ENCODE measurements at regions not wholly inside any gene's neighbourhood (a gene's known extent, or its start where the extent isn't known, plus 50 kb on each side); places are given as distances from the start of the nearest gene placed in this dataset.
"Not testable (repeated sequence)": the region's sequence is repeated elsewhere in the genome, so short reads cannot be mapped to it uniquely, and the experiment has no call there.

DNA sequence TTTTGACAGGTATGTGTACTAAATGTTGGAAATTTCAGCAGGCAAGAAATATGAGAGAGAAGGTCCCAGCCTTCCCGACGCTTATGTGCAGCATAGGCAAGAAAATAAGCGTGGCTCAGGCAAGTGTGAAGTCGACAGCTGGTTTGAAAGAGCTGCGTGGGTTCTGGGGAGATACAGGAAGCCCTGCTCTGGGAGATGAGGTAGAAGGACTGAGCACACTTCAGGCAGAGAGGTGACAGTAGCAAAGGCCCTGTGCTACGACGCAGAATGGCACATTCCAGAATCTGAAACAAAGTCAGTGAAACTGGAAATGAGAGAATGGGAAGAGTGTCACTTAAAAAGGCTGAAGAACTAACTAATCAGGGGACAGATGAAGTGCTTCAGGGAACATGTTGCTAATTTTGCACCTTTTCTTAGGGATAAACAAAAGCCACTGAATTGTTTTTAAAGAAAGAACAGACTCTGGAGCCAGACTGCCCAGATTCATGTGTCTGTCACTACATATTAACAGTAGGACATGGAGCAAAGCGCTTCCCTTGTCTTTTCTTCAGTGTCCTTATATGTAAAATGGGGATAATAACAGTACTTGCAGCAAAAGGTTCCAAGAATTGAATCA is 160.1 kb downstream of the SPRY2 start:
- DNase-seq (ENCODE audit: low read depth in 2 of 2) = no peak

DNA sequence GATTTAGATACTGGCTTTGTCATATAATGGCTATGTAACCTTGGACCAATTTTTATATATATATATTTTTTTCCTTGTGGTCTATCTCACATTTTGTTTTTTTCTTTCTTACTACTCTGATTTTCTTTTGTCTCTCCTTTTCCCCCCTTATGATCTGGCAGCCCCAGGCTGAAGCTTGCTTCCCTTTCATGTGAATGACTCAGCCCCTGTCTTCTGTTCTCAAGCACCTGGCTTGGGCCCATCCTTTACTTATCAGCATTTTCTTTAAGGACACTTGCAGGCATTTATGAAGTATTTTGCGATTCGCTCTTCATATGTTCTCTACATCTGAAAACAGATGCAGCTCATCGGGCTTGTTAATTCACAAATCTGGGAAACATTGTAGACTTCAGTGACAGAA is 163.6 kb downstream of the SPRY2 start:
- peak in 1 of 2 donors; percentile 2 for DNase-seq (ENCODE audit: low read depth in 2 of 2)

DNA sequence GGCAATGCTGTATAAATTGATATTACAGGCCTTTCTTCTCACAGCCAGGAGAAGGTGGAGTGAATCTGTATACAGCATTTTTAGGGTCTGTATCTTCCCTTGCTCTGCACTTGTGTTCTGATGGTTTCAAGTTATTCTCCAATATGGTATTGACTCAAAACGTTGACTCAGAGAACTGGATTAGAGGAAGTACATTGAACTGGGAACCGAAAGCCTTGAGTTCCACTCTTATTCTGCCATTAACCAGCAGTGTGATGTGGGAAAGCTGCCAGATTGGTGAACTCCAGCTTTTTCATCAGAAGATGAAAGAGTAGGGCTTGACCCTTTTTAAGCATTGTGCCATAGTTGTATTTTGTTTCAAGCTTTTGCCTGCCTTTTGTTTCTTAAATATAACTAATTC is 167.7 kb downstream of the SPRY2 start:
- DNase-seq (ENCODE audit: low read depth in 2 of 2) = no peak

DNA sequence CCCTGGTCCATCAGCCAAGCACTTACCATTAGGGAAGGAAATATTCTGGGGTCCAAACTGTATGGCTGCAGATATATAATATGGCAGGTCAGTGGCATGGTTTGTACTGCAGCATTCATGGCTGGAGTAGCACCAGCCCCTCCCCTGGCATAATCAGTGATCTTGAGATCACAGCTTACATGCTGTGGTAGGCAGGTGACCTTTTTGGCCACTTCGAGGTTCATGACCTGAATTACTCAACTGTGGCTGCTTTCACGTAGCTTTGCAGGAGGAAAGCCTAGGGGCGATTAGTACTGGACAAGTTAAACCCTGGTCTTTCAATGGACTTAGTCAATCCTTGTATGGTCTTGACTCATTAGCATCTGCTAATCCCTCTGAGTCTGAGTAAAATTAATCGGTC is 169.8 kb downstream of the SPRY2 start:
- DNase-seq (ENCODE audit: low read depth in 2 of 2) = no peak

DNA sequence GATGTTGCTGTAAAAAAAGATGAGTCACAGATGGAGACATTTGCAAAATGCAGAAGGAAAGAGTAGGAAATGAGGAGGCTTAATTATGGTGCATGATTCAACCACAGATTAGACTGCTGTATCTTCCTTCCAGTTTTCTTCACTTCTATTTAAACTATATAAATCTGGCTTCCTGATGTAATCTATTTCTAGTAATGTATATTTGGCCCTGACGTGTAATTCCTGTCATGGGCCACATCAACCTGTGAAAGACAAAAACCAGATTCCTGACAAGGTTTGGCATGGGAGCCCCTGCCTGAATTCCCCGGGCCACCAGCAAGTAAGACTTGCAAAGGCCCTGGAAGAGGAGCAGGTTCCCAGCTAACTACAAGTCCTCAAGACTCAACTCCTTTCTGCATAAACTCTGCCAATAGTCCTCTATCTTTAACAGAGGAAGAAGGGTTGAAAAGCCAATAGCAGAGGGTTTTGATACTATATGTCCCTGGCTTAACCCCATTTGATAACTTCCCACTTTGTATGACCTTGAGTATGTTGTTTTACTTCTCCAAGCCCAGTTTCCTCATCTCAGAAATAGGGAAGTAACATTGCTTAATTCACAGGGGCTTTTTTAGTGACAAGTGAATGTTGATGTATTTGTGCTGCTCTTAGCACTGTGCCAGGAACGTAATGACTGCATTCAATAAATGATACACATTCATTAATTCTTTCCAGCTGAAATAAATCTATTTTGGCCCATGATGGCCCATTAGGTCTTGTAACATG is 172.7 kb downstream of the SPRY2 start:
- no peak for DNase-seq (ENCODE audit: low read depth in 2 of 2)

DNA sequence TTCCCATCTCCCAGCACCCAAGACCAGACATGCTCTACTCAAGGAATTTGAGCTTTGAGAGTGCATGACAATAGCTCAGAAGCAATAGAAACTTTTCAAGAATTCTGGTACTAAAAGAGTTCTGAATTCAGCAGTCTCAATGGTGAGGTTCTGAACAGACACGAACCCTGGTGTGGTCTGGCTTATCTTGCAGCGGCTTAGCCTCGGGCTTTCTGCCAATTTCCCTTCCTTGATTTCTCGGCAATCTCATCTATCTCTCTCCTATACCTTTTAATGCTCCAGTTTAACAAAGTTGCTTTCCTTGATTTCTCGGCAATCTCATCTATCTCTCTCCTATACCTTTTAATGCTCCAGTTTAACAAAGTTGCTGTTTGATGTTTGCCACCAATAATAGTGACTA is 174.6 kb downstream of the SPRY2 start:
- DNase-seq (ENCODE audit: low read depth in 2 of 2) = no peak

DNA sequence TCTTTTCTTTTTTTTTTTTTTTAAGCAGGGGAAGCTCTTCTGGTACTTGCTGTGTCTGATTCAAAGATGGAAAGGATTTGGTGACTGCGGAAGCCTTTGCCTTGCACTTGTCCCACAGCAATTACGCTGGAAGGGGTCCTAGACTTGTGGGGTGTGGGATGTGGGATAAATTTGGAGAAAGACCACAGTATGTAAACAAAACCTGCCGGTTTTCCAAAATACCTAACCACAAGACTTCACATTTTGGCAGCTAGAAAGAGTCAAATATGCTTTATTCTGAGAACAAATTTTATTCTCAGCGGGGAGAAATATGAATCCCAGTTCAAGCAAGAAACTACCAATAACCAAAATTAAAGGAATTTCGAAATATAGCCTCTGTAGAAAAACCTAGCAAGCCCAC is 176.5 kb downstream of the SPRY2 start:
- DNase-seq (ENCODE audit: low read depth in 2 of 2) = no peak

DNA sequence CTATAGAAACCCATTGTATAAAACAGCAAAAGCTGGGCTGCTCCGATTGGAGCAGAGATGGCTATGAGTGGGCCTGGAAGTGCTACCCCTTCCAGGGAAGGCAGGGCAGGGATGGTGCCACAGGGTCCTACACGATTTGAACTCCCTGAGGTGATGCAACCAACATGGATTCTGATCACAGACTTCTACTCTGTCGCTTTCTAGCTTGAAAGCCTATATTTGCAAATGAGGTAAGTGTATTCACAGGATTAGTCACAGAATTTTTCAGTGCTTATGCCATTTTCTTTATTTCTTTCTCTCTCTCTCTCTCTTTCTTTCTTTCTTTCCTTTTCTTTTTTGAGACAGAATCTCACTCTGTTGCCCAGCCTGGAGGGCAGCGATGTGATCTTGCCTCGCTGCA is 179.0 kb downstream of the SPRY2 start:
- no peak for DNase-seq (ENCODE audit: low read depth in 2 of 2)

DNA sequence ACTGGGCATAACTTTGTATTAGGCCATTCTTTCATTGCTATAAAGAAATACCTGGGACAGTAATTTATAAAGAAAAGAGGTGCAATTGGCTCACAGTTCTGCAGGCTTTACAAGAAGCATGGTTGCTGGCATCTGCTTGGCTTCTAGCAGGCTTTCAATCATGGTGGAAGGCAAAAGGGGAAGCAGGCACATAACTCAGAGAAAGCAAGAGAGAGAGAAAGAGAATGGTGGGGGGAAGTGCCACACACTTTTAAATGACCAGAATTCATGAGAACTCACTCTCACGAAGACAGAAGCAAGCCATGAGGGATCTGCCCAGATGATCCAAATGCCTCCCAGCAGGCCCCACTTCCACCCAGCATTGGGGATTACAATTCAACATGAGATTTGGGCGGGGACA is 179.7 kb downstream of the SPRY2 start:
- no peak for DNase-seq (ENCODE audit: low read depth in 2 of 2)

DNA sequence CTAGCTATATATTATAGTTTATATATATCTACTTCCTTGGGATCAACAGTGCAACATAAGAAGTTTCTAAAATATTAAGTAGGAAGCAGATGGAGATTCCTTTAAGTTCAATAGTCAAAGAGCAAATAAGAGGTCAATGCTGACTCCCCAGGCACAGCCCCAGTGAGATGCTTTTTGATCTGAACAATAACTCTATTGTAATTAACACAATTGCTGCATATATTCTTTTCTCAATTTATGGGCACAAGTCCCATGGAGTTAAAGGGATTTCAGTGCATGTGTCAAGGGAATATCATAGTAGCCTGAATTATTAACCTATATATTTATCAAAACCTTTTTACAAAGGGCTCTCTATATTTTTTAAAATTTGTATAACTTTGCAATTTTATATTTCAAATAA is 180.8 kb downstream of the SPRY2 start:
- no peak for DNase-seq (ENCODE audit: low read depth in 2 of 2)

DNA sequence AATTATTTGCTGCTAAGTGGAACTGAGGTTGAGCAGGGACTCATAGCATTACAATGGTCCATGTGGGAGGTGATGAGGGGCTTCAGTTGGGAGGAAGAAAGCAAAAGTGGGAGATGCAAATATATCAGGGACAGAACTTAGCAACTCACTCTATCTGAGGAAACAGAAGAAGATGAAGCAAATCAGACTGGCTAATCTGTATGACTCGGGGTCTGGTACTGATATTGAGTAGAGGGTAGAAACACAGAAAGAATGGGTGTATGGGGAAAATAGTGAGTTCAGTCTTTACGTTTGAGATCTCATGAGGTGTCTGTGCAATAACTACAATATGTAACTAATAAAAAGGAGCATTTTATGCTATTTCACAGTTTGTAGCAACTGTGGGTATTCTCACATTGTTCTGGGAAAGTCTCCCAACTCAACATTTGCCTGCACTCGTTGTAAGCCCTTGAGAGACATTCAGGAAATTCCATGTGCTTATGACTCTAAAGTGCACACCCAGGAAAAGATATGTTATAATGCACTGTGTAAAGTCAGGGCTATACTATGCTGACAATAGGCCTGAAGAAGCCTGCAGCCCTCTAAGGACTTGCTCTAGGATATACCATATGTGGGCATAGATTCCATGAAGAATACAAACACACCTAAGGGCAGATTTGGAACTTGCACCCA is 183.5 kb downstream of the SPRY2 start:
- no peak for DNase-seq (ENCODE audit: low read depth in 2 of 2)

DNA sequence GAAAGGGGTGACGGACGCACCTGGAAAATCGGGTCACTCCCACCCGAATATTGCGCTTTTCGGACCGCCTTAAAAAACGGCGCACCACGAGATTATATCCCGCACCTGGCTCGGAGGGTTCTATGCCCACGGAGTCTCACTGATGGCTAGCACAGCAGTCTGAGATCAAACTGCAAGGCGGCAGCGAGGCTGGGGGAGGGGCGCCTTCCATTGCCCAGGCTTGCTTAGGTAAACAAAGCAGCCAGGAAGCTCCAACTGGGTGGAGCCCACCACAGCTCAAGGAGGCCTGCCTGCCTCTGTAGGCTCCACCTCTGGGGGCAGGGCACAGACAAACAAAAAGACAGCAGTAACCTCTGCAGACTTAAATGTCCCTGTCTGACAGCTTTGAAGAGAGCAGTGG is 188.8 kb downstream of the SPRY2 start:
- DNase-seq (ENCODE audit: low read depth in 2 of 2) = not testable (repeated sequence)

DNA sequence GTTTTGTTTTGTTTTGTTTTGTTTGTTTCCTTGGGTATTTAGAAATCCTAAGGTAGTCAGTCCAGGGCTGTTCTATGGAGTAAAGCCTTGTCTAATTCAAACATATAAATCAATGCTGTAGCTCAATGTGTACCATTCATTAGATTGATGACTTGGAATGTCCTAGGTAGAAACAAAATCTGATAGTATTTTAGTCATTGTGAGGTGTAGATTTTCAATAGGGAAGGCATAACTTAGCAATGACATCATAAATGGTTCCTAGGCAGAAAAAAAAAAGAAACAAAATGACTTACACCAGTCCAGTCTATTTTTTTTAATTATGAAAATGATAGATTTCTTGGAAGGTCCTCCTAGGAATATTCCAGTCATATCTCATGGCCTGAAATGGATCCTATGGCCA is 189.9 kb downstream of the SPRY2 start:
- no peak for DNase-seq (ENCODE audit: low read depth in 2 of 2)

DNA sequence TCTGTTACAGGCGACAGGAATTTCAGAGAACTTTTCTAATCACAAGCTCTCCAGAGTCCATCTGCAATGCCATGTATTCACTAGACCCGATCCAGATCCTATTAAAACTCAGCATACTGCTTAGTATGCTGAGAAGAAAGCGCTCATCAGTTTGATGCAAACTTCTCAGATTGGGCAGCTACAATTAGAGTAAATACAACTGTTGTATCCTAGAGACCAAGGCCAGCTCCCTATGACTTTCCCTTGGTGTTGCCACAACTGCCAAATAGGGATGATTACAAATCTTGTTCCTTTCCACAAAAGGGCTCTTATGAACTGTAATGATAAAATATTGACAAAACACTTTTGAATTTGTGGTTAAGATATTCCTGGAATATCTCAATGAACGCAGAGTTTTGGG is 191.2 kb downstream of the SPRY2 start:
- DNase-seq (ENCODE audit: low read depth in 2 of 2) = no peak

DNA sequence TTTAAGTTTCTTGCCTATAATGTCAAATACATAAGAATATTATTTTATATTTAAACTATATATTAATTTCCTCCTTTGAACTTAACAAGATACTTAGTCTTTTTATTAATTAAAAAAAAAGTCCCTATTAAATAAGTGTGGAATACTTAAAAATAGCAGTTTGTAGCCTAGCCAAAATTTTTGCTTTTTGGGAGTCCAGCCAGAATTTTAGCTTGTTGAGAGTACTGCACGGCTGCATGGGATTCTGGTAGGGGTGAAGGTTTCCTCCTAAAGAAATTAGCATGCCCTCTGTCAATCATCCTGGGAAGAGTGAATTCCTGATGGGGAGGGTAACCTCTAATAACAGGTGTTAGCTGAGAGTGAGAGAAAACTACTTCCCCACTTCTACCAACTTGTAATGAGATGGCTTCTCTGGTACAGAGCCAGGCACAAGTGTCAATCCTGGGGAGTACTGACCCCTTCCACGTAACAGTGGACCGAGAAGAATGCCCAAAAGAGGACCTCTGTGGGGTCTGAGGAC is 195.7 kb downstream of the SPRY2 start:
- no peak for DNase-seq (ENCODE audit: low read depth in 2 of 2)

DNA sequence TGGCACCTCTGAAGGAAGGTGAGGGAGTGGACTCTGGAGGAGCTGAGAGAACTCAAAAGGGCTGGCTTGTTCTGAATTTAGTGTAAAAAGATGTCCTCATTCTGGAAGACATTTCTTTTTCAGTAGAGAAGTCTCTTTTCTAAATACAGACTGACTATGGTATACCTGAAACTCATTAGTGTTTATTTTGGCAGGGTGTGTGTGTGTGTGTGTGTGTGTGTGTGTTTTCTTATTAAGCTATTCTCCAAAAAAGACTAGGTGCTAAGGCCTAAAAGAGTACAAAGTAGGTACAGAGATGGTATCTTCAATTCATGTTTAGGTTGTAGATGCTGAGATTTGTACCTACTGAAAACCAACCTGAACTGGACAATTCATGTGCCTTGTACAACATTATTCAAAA is 196.4 kb downstream of the SPRY2 start:
- DNase-seq (ENCODE audit: low read depth in 2 of 2) = no peak

DNA sequence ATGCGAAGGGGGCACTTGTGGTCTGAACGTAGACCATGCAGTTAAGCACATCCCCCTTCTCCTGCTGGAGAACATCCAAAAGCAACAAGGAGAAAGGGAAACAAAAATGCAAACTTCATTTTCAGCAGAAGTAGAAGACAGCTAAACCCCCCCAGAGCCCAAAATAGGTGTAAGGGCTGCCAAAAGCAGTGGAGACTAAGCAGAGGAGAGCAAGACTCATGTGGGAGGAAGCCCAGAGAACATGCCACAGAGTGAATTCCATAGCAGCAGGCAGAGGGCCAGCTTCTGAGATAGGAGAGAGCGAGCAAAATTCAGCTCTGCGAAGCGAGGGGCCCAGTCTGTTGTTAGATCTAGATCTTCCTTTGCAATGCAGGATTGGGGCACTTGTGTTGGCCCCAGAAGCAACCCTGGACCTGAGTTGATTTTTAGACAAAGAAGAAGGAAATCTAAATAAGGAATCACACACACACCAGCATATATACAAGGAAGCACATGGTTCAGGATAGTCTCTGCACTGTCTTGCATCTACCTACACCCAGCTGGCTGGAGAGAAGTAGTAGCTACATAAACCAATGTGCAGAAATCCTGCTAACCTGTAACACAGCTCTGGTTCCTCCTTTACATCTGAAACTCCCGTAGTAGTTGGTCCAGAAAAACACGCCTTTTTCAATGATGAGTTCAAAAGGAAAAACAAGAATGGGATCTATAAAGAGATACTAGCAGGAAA is 199.6 kb downstream of the SPRY2 start:
- peak in 1 of 2 donors; percentile 15 for DNase-seq (ENCODE audit: low read depth in 2 of 2)

DNA sequence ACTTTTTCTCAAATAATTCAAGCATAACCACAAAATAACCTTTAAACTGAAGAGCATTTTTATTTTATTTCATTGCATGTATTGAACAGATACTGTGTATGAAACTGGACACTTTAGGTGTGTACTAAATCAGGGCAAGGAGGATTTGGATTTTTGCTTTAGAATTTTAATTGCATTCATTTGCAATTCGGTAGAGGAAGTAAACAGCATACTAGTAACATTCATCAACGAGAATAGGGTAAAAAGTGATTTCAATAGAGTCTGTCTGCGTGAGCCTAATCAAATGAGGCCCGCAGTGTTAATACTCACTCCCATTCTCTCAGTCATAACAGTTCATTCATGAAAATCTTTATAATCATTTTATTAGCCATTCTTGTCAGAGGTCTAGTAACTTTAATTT is 200.2 kb downstream of the SPRY2 start:
- DNase-seq (ENCODE audit: low read depth in 2 of 2) = no peak

DNA sequence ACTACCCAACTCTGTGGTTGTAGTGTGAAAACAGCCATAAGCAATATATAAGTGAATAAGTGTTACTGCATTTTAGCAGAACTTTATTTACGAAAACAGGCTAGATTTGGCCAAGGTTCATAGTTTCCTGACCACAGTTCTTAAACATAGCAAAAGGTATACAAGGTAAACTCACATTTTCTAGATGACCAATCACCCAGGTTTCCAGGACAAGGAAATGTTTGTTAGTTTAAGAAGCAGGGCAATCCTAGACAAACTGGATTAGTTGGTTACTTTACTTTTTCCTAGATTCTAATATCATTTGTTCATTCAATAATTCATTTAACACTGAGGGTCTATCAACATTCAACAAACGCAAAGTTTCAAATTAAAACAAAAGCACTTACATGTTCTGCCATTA is 201.7 kb downstream of the SPRY2 start:
- DNase-seq (ENCODE audit: low read depth in 2 of 2) = no peak

DNA sequence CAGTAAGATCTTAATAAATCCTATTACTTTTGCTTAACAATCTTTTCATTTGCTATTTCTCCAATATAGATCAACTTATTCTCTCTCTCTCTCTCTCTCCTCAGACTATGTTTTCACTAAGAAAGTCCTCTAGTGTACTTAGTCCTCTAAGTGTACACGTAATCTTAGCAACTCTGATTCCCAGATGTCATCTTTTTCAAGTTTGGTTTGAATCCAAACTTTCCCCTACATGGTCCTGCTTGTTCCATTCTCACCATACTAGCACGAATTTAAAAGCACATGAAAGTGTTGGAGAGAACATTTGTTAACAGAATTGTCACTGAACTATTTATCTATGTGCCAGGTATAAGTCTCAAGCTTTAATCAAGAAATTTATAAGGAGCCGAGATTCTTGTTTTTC is 202.9 kb downstream of the SPRY2 start:
- DNase-seq (ENCODE audit: low read depth in 2 of 2) = no peak

DNA sequence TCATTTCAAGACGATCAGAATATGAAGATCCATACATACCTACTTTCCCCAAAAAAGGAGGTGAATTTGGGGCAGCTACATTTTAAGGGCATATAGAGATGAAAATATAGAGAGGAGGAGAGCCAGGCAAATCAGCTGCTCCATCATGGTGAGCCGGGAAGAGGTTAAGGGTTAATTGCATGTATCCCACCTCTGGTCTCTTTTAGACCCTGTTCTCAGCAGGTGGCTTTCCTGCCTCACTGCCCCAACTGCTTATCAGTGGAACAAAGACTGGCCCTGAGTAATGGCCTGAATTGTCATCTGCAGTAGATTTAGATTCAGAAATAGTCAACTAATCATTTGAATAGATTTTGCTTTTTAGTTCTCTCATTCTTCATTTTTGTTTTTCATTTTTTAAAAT is 206.6 kb downstream of the SPRY2 start:
- no peak for DNase-seq (ENCODE audit: low read depth in 2 of 2)

DNA sequence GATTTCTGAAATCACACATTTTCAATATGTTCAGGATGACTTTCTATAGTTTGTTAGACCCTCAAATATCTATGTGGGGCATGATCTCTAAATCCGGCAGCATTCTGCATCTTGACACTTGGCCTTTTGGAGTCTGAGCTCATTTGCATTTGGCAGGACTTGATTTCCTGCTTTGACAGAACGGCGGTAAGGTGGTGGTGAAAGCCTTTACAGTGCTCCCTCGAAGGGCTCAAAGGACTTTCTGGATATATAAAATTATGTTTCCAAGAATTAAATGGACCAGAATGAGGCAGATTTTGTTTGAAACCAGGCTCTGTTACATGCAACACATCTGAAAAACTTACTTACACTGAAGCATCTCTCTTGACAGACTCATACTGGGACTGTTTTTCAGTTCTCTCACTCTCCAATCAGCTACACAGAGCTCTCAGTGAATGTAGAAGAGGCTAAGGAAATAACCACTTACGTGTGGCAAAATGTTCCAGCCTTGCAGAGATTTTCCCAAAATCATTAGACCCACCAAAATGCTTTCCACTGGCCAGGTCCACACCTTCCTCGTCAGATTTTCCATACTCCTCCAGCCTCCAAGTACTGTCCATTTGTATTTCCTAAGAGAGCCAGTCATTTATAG is 207.2 kb downstream of the SPRY2 start:
- peak; percentile 3 to 50 for DNase-seq (ENCODE audit: low read depth in 2 of 2)

All from dermis microvascular lymphatic vessel endothelial cell (primary cell).